Skin epidermis (tissue), 12 donors: ENCODE measurements at regions not wholly inside any gene's neighbourhood (a gene's known extent, or its start where the extent isn't known, plus 50 kb on each side); places are given as distances from the start of the nearest gene placed in this dataset.
"Not testable (repeated sequence)": the region's sequence is repeated elsewhere in the genome, so short reads cannot be mapped to it uniquely, and the experiment has no call there.

ENCODE experiments used
- H3K27ac ChIP-seq, 21 experiments: fragments of 200-600 bp; sonication (generic) in 11 of 21; one replicate each; pipeline ENCODE4 v1.5.0; 2020; ENCODE audit warnings: mild to moderate bottlenecking in 3 of 21, inconsistent platforms in 2 of 21, moderate library complexity in 2 of 21
- H3K4me3 ChIP-seq, 7 experiments: fragments of 200-600 bp; sonication (generic) in 2 of 7; one replicate each; pipeline ENCODE4 v1.5.0; 2020; ENCODE audit warnings: inconsistent platforms in 2 of 7, mild to moderate bottlenecking in 2 of 7, moderate library complexity in 1 of 7

DNA sequence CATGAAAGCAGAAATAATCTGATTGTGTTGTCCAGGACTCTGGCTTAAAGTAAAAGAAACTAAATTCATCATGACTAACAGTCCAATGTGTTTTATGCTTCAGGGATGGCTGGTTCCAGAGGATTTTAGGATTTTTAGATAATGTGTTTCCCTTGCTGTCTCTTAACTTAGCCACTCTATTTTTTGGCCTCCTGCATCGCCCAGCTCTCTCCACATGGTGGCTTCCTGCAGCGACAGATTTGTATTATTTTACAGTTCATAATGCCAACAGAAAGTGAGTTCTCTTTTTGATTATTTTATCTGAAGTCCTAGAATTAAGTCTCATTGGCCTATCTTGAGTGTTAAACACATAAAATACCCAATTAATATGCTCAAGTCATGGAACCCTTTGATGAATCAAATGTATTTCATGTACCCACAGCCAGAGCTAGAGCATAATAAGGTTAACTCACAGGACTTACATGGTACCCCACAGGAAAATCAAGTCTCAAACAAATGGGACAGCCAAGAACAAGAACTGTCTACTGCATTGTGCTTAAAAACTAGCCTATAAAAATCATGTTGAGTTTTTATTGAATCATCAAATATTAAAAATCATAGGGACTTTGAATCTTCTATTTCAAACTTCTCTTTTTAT is 582.5 kb downstream of the DOK5 start:
- Histone ChIP-seq H3K27ac (no peak overlapping the region), H3K4me3 (no peak overlapping the region)

DNA sequence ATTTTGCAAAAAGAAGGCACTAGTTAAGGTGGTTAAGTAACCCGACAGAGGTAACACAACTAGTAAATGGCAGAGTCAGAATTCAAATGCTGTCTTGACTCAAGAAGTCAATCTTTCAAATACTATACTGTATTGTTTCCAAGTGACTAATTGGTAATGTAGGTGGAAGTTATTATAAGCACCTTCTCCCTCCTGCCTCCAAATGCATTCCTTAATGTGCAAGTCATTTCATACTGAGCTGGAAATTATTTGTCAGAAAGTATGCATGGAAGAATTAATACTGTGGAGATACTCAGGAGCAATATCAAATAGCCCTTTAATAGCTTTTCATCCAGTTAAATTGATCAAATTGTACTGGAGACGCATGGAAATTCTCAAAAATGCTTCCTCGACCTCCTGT is 579.1 kb downstream of the DOK5 start:
- Histone ChIP-seq H3K27ac (no peak overlapping the region), H3K4me3 (no peak overlapping the region)

DNA sequence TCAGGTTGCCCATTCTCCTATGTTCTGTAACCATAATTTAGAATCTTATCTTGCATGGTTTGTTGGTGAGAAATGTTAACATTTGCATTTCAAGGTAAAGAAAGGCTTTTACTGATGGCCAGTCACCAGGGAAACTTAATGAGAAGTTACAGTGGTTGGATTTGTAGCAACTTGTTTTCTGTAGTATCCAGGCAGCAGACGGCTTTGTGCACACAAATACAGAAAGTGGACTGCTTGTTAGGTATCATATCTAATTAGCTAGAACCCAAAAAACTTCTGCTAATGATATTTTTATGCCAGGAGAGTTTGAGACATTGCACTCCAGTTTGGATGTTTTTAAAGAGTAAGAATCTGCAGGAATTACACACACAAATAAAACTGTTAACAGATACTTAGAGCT is 578.0 kb downstream of the DOK5 start:
- Histone ChIP-seq H3K4me3 (no peak overlapping the region), H3K27ac (no peak overlapping the region)

DNA sequence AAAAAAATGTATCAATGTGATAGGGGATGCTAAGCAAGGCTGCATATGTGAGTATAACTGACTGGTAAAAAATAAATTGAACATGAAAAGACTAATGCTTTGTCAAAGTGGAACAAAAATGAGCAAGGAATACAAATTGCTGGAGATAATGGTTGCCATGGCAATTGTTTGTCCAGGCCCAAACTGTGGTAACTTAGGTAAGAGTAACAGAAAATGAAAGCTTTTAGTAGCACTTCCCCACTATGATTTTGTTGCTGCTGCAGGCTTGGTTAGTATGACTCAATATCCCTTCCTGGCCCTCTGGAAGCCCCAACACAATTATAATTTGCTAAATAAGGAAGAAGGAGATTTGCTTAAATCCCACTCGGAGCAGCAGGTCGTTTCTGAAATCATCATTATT is 577.1 kb downstream of the DOK5 start:
- Histone ChIP-seq H3K4me3 (no peak overlapping the region), H3K27ac (no peak overlapping the region)

DNA sequence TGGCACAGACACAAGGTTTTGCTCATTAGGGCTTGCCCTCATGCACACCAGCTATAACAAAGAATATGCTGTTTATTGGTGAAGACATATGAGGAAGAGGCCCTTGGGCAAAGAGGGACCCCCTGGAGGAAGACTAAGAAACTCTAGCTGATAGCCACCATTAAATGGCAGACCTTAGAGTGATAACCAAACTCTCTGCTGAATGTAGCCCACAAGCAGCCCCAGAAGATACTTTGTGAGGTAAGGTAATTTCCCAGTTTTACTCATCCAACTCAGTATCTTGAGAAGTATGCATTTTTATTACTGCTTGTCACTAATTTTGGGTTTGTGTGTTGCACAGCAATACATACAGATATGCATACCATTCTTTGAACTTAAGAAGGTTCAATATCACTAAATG is 563.3 kb downstream of the DOK5 start:
- Histone ChIP-seq H3K4me3 (no peak overlapping the region), H3K27ac (no peak overlapping the region)

DNA sequence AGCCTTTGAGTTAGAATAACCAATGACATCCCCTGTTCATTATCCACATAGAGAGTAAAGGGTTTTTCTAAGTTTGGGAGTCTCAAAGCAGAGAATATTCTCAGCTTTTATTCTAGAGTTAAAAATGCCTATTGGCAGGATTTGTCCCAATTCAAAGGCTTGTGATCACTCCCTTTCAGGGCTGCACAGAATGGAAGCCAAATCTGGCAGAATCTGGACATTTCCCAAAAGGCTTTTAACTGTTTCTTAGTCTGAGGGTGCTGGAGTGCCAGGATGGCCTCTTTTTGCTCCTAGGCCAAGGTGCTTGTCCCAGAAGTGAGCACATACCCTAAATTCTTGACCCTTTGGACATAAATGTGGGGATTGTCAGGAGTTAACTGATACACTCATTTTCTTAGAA is 556.6 kb downstream of the DOK5 start:
- Histone ChIP-seq H3K27ac (no peak overlapping the region), H3K4me3 (no peak overlapping the region)

DNA sequence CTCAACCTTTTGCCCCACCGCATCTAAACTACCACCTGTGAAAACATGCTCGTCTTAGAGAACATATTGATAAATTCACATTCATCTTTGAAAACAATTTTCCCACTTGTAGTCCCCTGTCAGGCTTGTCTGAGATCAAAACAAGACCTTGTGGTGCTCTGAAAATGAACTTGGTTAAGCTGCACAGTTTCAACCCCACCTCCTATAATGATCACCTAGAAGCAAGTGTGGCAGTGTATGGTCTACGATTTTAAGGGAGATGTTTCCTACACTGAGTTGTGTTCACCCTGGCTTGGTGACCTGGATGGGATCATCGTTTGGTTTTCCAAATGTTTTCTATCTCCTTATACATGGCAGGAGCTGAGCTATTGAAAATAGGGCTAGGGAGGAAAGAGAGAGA is 539.4 kb downstream of the DOK5 start:
- no peak overlapping the region for H3K27ac ChIP-seq
- H3K4me3 ChIP-seq: no peak overlapping the region

DNA sequence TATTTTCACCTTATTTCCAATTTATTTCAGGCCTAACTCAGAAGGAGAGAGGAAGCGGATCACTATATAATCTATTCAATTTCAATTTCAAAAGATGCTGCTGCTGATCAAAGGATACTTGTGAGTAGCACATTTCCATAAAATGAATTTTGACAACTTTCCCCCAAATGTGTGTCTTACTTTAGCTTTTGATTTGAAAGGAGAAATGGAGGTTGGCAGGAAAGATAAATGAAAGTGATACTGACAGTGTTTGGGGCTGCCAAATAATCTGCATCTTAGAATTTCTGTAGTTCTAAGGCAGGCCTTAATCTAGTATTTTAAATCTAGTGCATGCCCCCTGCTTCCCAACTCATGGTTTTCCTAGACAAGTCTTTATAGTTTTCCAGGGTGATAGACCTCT is 535.4 kb downstream of the DOK5 start:
- H3K27ac ChIP-seq: no peak overlapping the region
- H3K4me3 ChIP-seq: no peak overlapping the region

DNA sequence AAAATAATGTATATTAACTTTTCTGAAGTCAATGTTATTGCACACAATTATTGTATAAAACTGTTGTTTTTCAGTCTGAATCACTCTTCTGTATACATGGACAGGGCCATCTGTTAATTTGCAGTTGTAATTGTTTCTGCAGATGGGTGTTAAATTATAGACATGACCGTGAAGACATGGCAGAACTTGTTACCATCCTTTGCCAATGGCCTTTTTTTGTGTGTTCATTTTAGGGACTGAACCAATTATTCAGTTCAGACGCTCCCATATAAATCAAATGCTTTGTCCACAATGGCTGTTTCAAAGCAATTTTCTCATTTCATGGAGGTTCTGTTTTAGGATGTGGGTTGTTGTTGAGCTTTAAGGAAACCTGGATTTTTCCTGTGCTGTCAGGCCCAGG is 533.7 kb downstream of the DOK5 start:
- Histone ChIP-seq H3K4me3 (no peak overlapping the region), H3K27ac (no peak overlapping the region)

DNA sequence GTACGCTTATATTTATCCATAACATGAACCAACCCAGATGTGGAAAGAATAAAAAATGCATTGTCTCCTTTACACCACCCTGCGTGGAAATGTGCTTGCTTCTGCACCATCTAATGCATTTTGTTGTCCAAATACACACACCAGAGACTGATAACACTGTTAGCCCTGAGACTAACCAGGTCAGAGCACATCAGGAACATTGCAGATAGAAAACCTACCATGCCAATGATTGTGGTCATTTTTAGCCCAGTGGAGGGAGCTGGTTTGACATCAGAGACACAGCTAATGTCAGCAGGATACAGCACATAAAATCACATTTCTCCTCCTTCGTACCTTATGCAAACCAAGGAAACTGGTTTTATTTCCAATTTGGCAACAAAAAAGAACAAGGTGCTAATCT is 528.7 kb downstream of the DOK5 start:
- Histone ChIP-seq H3K4me3 (no peak overlapping the region), H3K27ac (no peak overlapping the region)

DNA sequence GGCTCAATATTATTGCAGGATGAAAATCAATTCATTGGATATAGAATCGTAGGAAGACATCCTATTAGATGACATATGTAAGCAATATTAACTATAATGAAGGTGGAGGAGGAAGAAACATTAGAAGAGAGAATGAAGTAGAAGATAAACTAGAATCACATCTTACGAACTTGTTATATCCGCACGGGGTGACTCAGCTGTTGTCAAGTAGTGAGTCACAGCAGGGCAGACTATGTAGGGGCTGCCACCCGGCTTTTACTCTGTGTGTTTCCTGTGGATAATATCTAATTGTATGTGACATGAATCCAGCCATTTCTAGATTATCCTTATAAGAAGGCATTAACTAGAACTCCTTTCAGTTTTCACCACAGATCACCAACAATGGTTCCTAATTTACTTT is 520.2 kb downstream of the DOK5 start:
- Histone ChIP-seq H3K4me3 (no peak overlapping the region), H3K27ac (no peak overlapping the region)

DNA sequence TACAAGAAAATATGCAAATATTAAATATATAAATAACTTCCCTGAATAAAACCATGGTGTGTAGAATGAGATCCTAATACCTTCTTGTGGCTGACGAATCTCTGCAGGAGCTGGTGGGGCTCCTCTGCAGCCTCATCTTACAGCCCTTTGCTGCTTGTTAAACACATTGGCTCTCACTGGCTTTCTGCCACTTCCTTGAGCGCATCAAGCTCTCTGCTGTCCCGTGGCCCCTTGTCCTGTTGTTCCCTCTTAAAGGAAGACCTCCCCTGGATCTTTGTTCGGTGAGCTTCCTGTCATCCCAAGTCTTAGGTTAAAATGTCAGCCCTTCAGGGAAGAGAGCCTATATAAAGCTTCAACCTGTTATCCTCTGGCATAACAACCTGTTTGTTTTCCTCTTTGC is 519.6 kb downstream of the DOK5 start:
- H3K4me3 ChIP-seq: no peak overlapping the region
- no peak overlapping the region for H3K27ac ChIP-seq

DNA sequence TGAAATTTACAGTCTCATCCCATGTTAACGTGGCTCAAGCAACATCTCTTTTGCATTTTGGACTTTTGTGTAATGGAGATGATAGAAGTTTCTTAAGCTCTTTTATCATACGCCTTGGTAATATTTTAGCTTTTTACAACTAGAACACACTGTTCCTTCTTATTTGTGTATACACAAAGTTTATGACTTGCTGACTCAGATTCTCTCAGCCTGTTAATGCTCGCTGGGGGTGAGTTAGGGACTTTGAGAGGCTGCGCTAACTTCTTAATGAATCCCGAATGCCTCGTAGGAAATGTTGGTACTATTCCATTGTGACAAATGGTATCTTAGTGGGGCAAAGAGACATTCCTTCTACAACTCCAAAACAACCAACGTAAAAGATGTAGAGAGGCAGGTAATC is 509.7 kb downstream of the DOK5 start:
- no peak overlapping the region for H3K4me3 ChIP-seq
- no peak overlapping the region for H3K27ac ChIP-seq

DNA sequence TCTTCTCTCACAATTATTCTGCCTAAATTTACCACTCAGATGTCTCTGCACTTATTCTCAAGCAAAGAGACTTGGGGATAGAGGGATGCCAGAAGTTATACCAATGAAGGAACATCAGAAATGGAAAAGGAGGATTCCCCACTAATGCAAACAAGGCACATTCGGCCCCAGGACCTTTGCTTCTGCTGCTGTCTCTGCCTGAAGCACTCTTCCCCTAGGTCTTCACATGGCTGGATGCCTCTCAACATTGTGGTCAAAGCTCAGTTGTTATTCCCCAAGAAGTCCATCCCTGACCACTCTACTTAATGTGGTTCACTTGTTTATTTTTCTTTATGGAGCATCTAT is 508.7 kb downstream of the DOK5 start:
- no peak overlapping the region for H3K27ac ChIP-seq
- no peak overlapping the region for H3K4me3 ChIP-seq

DNA sequence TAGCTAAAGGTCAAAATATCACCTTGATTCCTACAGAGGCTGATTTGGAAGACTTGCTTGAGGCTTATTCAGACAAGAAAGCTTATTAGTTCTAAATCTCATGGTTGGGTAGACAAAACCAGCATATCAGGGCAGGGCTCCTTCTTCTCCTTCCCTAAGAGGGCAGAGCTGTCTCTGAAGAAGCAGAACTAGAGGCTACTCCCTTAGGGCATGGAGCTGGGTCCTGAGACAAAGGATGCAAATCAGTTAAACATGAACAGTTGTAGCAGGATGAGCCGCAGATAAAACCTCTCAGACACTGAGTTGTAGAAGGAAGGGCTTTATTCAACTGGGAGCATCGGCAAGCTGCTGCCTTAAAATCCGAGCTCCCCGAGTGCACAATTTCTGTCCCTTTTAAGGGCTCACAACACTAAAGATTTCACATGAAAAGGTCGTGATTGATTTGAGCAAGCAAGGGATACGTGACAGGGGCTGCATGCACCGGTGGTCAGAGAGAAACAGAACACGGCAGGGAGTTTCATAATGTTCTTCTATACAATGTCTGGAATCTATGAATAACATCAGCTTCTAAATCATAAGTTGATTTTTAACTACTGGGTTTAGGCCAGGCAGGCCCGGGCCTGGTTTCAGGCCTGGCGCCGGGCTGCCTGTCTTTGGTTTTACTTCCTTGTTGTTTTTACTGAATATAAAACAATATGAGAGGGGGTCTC is 508.2 kb downstream of the DOK5 start:
- H3K4me3 ChIP-seq: not testable (repeated sequence)

DNA sequence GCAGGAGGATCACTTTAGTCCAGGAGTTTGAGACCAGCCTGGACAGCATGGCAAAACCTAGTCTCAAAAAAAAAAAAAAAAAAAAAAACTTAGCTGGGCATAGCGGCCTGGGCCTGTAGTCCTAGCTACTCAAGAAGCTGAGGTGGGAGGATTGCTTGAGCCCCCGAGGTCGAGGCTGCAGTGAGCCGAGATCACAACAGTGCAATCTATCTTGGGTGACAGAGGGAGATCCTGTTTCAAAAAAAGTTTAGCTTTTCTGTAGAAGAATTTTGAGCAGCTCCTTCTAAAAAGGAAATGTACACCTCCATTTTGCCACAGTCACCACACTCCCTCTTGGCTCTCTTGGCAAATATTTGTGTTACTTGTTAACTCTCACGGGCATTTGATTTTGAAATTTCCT is 505.8 kb downstream of the DOK5 start:
- no peak overlapping the region for H3K27ac ChIP-seq
- H3K4me3 ChIP-seq: no peak overlapping the region

More for the DNA sequence above, 508.2 kb downstream of the DOK5 start:
- H3K27ac ChIP-seq: not testable (repeated sequence)

DNA sequence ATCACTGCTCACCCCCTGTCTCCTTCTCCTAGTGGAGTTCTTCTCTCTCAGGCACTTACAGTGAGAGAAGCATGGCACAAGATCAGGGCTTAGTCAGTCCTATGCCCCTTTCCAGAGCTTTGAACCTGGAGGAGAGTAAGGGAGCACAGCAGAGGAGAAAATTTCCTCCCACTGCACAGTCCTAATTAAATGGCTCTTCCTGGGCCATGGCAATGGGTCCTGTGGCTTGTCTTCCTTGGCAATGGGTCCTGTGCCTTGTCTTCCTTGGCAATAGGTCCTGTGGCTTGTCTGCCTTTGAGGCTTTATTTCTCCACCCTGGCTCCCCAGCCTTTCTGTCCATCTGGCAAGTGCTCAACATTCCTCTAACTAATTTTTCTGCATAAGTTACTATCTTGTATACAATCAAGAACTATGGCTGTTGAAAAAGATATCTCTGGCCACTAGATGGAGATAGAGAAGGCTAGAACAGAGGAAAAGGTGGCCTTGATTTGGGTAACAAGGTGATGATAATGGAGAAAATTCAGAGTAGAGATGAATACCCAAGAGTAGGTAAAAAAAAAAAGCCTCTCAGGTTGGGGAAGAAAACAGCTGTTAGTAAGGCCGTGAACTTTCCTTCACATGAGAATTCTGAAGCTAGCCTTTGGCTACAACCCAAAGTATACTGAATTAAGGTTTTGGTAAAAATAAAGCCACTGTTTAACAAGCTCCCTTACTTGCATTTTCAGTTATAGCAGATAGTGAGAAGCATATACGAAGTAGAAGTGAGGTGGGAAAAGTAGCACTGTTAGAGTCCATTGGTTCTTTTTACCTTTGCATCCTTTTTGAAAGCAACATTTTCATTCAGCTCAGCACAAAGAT is 504.9 kb downstream of the DOK5 start:
- H3K27ac ChIP-seq: no peak overlapping the region
- H3K4me3 ChIP-seq: no peak overlapping the region

DNA sequence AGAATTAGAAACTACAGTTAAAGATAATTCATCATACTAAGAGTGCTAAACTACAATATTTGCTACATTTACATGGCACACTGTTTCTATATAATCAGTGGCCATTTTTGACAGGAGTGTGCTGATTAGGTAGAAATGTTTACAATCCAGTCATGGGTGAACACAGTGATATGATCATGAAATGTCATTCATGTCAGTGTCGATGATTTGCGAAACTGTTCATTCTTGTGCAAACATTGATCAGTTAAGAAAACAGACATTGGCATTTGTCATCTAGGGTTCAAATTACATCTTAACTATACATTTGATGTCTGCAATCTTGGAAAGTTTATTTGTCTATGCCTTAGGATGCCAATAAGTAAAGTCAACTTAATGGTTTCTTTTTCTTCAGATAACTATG is 474.9 kb downstream of the DOK5 start:
- no peak overlapping the region for H3K4me3 ChIP-seq

DNA sequence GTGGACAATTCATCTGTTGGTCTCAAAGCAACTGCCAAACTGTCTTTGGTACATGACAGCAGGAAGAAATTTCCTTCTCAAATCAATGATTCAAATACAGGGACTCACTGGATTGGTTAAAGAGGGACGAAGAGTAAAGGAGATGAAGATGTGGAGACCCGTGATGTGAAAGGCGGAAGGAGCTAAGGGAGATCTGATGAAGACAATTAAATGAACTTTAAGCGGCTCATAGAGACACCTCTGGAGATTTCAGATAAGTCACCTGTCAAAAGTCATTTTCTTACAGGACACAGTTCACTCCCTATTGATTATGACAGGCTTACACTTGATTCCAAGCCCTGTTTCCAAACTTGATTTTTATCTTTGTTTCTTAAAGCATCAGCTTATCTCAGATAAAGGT is 466.3 kb downstream of the DOK5 start:
- H3K4me3 ChIP-seq: no peak overlapping the region
- H3K27ac ChIP-seq: no peak overlapping the region

More for the DNA sequence above, 474.9 kb downstream of the DOK5 start:
- H3K27ac ChIP-seq: no peak overlapping the region

DNA sequence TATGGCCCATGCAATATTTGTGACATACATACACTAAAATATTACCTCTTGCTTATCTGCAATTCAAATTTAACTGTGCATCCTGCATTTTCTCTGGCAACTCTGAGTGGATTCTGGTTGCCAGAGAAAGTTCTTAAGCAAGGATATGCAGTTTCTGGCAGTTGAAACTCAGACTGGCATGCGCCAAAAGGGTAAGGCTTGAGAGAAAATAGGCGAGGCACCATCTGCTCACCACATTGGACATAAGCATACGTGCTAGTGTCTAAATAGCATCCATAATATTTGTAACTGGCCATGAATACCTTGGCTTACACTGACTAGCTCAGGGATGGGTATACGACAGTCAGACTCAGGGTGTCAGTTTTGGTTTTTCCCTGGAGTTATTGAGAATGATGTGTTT is 465.1 kb downstream of the DOK5 start:
- Histone ChIP-seq H3K27ac (no peak overlapping the region), H3K4me3 (no peak overlapping the region)

DNA sequence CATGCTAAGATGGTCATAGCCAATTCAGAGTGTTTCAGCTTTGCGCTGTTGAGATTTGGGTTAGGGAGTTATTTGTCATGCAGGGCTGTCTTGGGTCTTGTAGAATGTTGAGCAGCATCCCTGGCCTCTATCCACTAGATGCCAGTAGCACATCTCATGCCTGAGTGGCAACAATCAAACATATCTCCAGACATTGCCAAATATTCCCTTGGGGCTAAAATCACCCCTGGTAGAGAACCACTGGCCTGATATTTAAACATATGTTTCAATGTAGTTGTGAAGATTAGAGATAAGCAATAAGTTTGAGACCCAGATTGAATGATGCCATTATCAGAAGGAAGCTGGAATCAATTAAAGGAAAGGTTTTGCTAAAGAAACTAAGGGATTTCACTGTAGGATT is 463.3 kb downstream of the DOK5 start:
- no peak overlapping the region for H3K27ac ChIP-seq

More for the DNA sequence above, 463.3 kb downstream of the DOK5 start:
- no peak overlapping the region for H3K4me3 ChIP-seq
